Caco-2 (cell line): ENCODE measurements at regions not wholly inside any gene's neighbourhood (a gene's known extent, or its start where the extent isn't known, plus 50 kb on each side); places are given as distances from the start of the nearest gene placed in this dataset.

Source experiments
- BruUV-seq: library from RNA; stranded (reverse); fragments of 400-500 nt; replicated peaks from 2 replicates; lab custom pipeline; 2021; lab: Mats Ljungman, UMichigan
- CTCF ChIA-PET: fragments of 300-600 bp; sonication (Branson Sonifier 250); formaldehyde crosslinking; loops from one replicate; lab custom pipeline; 2022; ENCODE audit warnings: antibody characterized with exemption; lab: Charles Lee
- POLR2A ChIA-PET: fragments of 300-600 bp; sonication (Branson Sonifier 250); formaldehyde crosslinking; loops from one replicate; lab custom pipeline; 2022; ENCODE audit warnings: antibody characterized with exemption; lab: Charles Lee
- DNase-seq, 2 experiments: peaks; one replicate each; pipeline versions ENCODE4 v3.0.0 to v3.0.0-alpha.2; 2020 to 2022
- H3K27me3 ChIP-seq: replicated peaks from 2 replicates; pipeline ENCODE4 v1.6.0; 2011; ENCODE audit warnings: low read length; ENCODE audit not compliant: control insufficient read depth, insufficient read depth
- H3K36me3 ChIP-seq: 2 replicates; pipeline ENCODE4 v1.5.1; 2011; ENCODE audit warnings: low read length; ENCODE audit not compliant: control insufficient read depth, insufficient read depth
- H3K4me1 ChIP-seq: fragments of 250-450 bp; sonication (Bioruptor Pico); 2 replicates; pipeline ENCODE4 v1.5.1; 2020; ENCODE audit warnings: mild to moderate bottlenecking
- H3K4me3 ChIP-seq: 2 replicates; pipeline ENCODE4 v1.5.1; 2011; ENCODE audit warnings: low read depth, mild to moderate bottlenecking, control low read depth, low read length
- H3K9me3 ChIP-seq: fragments of 250-450 bp; sonication (Bioruptor Pico); 2 replicates; pipeline ENCODE4 v1.5.1; 2020; ENCODE audit warnings: mild to moderate bottlenecking, moderate library complexity
- H3K27ac Mint-ChIP-seq: one replicate; pipeline ENCODE4 v1.8.0; 2022; ENCODE audit warnings: mixed read lengths; ENCODE audit not compliant: unreplicated experiment
- H3K27me3 Mint-ChIP-seq: one replicate; pipeline ENCODE4 v1.8.0; 2022; ENCODE audit warnings: mixed read lengths; ENCODE audit not compliant: insufficient read depth, unreplicated experiment
- H3K36me3 Mint-ChIP-seq: one replicate; pipeline ENCODE4 v1.8.0; 2022; ENCODE audit warnings: mild to moderate bottlenecking, mixed read lengths; ENCODE audit not compliant: insufficient read depth, unreplicated experiment
- H3K4me1 Mint-ChIP-seq: one replicate; pipeline ENCODE4 v1.8.0; 2022; ENCODE audit warnings: low read depth, mixed read lengths; ENCODE audit not compliant: unreplicated experiment
- H3K4me3 Mint-ChIP-seq: one replicate; pipeline ENCODE4 v1.8.0; 2022; ENCODE audit warnings: mild to moderate bottlenecking, moderate library complexity, mixed read lengths; ENCODE audit not compliant: unreplicated experiment
- H3K9me3 Mint-ChIP-seq: one replicate; pipeline ENCODE4 v1.8.0; 2022; ENCODE audit warnings: mixed read lengths; ENCODE audit not compliant: unreplicated experiment
- CTCF ChIP-seq, 2 experiments: fragments of 200-600 bp in 1 of 2; IDR thresholded peaks; 1 replicate in 1 of 2; 2 replicates in 1 of 2; pipeline versions ENCODE4 v1.5.1 to v1.8.0; 2011 to 2022; ENCODE audit warnings: antibody characterized with exemption in 1 of 2, control low read depth in 1 of 2, inconsistent platforms in 1 of 2, low read depth in 1 of 2, low read length in 1 of 2, mild to moderate bottlenecking in 1 of 2, moderate library complexity in 1 of 2; ENCODE audit not compliant: insufficient read depth in 1 of 2, severe bottlenecking in 1 of 2, unreplicated experiment in 1 of 2
- intact Hi-C: fragments of 100-400 bp; cut with micrococcal nuclease; formaldehyde crosslinking; loops from one replicate; pipeline ENCODE4 v1.10.0; 2022; ENCODE audit not compliant: unreplicated experiment

- no peak for TF ChIP-seq CTCF (IDR thresholded peaks at IDR 0.05; ENCODE audit: insufficient read depth in 1 of 2, low read depth in 1 of 2, low read length in 1 of 2, severe bottlenecking in 1 of 2, unreplicated experiment in 1 of 2)
- no peak overlapping the region for H3K4me3 ChIP-seq
- POLR2A ChIA-PET = no interaction called here
Measured at GRCh38 chr18:77981874-77982273, 732.2 kb downstream of the GALR1 start.

GRCh38 chr18:77983270-77983669 lies 733.6 kb downstream of the GALR1 start:
- CTCF ChIA-PET = no interaction called here
- peaks cover 11% of the 10 kb centered on the region for H3K9me3 Mint-ChIP-seq
- no peaks in the 10 kb centered on the region for H3K4me1 ChIP-seq
- peaks cover 3% of the 10 kb centered on the region for H3K27me3 Mint-ChIP-seq
- no peaks in the 10 kb centered on the region for H3K4me1 Mint-ChIP-seq
- no peaks in the 10 kb centered on the region for H3K27me3 ChIP-seq
- H3K36me3 ChIP-seq = no peaks in the 10 kb centered on the region
- intact Hi-C loops = no loop called here
- no peaks in the 10 kb centered on the region for H3K36me3 Mint-ChIP-seq
- no peak for DNase-seq
- no peak for TF ChIP-seq CTCF (IDR thresholded peaks at IDR 0.05; ENCODE audit: insufficient read depth in 1 of 2, low read depth in 1 of 2, low read length in 1 of 2, severe bottlenecking in 1 of 2, unreplicated experiment in 1 of 2)
- H3K27ac Mint-ChIP-seq = no peak overlapping the region
- no TSS peak for BruUV-seq
- POLR2A ChIA-PET = no interaction called here
- no peak overlapping the region for H3K4me3 Mint-ChIP-seq
- no peak overlapping the region for H3K4me3 ChIP-seq
- H3K9me3 ChIP-seq = no peaks in the 10 kb centered on the region

More at GRCh38 chr18:77981874-77982273, 732.2 kb downstream of the GALR1 start:
- Histone ChIP-seq H3K27me3 (no peaks in the 10 kb centered on the region), H3K4me1 (no peaks in the 10 kb centered on the region), H3K9me3 (no peaks in the 10 kb centered on the region), H3K36me3 (no peaks in the 10 kb centered on the region)
- H3K27ac Mint-ChIP-seq = no peak overlapping the region
- intact Hi-C loops = no loop called here
- no peak overlapping the region for H3K4me3 Mint-ChIP-seq
- DNase-seq = no peak
- H3K4me1 Mint-ChIP-seq = no peaks in the 10 kb centered on the region
- no TSS peak for BruUV-seq
- peaks cover 11% of the 10 kb centered on the region for H3K9me3 Mint-ChIP-seq
- H3K27me3 Mint-ChIP-seq = peaks cover 3% of the 10 kb centered on the region
- H3K36me3 Mint-ChIP-seq = no peaks in the 10 kb centered on the region
- CTCF ChIA-PET = no interaction called here

GRCh38 chr18:77984178-77984577 lies 734.5 kb downstream of the GALR1 start:
- H3K27ac Mint-ChIP-seq = no peak overlapping the region
- Histone ChIP-seq H3K27me3 (no peaks in the 10 kb centered on the region), H3K4me3 (no peak overlapping the region), H3K4me1 (no peaks in the 10 kb centered on the region), H3K9me3 (no peaks in the 10 kb centered on the region), H3K36me3 (no peaks in the 10 kb centered on the region)
- H3K4me3 Mint-ChIP-seq = no peak overlapping the region
- no peaks in the 10 kb centered on the region for H3K36me3 Mint-ChIP-seq
- peaks cover 3% of the 10 kb centered on the region for H3K27me3 Mint-ChIP-seq
- intact Hi-C loops = no loop called here
- no TSS peak for BruUV-seq
- CTCF ChIA-PET = no interaction called here
- no peak for TF ChIP-seq CTCF (IDR thresholded peaks at IDR 0.05; ENCODE audit: insufficient read depth in 1 of 2, low read depth in 1 of 2, low read length in 1 of 2, severe bottlenecking in 1 of 2, unreplicated experiment in 1 of 2)
- POLR2A ChIA-PET = no interaction called here
- H3K4me1 Mint-ChIP-seq = no peaks in the 10 kb centered on the region
- peaks cover 11% of the 10 kb centered on the region for H3K9me3 Mint-ChIP-seq
- DNase-seq = no peak
